Progenitor cell of endocrine pancreas (in vitro differentiated cells): ENCODE measurements at regions not wholly inside any gene's neighbourhood (a gene's known extent, or its start where the extent isn't known, plus 50 kb on each side); places are given as distances from the start of the nearest gene placed in this dataset.

Experiments used
- DNase-seq: peaks from one replicate; pipeline ENCODE4 v3.0.0; 2021; ENCODE audit warnings: low spot score; ENCODE audit not compliant: unreplicated experiment
- H3K27ac Mint-ChIP-seq: 2 replicates; pipeline ENCODE4 v1.8.0; 2021; ENCODE audit warnings: mild to moderate bottlenecking, moderate library complexity, mixed read lengths
- H3K27me3 Mint-ChIP-seq: 2 replicates; pipeline ENCODE4 v1.8.0; 2021; ENCODE audit warnings: mixed read lengths
- H3K36me3 Mint-ChIP-seq: 2 replicates; pipeline ENCODE4 v1.8.0; 2022; ENCODE audit warnings: mixed read lengths; ENCODE audit not compliant: insufficient read depth
- H3K4me1 Mint-ChIP-seq: 2 replicates; pipeline ENCODE4 v1.8.0; 2021; ENCODE audit warnings: low read depth, mixed read lengths
- H3K4me3 Mint-ChIP-seq: 2 replicates; pipeline ENCODE4 v1.8.0; 2021; ENCODE audit warnings: low read depth, mild to moderate bottlenecking, moderate library complexity, mixed read lengths
- H3K9me3 Mint-ChIP-seq: 2 replicates; pipeline ENCODE4 v1.8.0; 2021; ENCODE audit warnings: low read depth, mixed read lengths
- CTCF ChIP-seq: fragments of 200-600 bp; sonication (generic); IDR thresholded peaks from one replicate; pipeline ENCODE4 v1.5.0; 2021; ENCODE audit warnings: antibody characterized with exemption, mild to moderate bottlenecking; ENCODE audit not compliant: unreplicated experiment

GRCh38 chr3:102790747-102791325 is 356.0 kb downstream of the ZPLD1 start:
- no peaks in the 10 kb centered on the region for H3K27me3 Mint-ChIP-seq
- H3K36me3 Mint-ChIP-seq = no peaks in the 10 kb centered on the region
- no peak overlapping the region for H3K4me3 Mint-ChIP-seq
- TF ChIP-seq CTCF = no peak
- no peak for DNase-seq
- H3K9me3 Mint-ChIP-seq = no peaks in the 10 kb centered on the region
- H3K27ac Mint-ChIP-seq = no peak overlapping the region
- no peaks in the 10 kb centered on the region for H3K4me1 Mint-ChIP-seq

- no peak for DNase-seq
- no peak for TF ChIP-seq CTCF
- no peaks in the 10 kb centered on the region for H3K27me3 Mint-ChIP-seq
- H3K4me3 Mint-ChIP-seq = no peak overlapping the region
- no peaks in the 10 kb centered on the region for H3K4me1 Mint-ChIP-seq
- H3K9me3 Mint-ChIP-seq = no peaks in the 10 kb centered on the region
- no peak overlapping the region for H3K27ac Mint-ChIP-seq
- no peaks in the 10 kb centered on the region for H3K36me3 Mint-ChIP-seq
These were observed 357.1 kb downstream of the ZPLD1 start for GRCh38 chr3:102791641-102792589.

- DNase-seq = no peak
- no peaks in the 10 kb centered on the region for H3K9me3 Mint-ChIP-seq
- no peak overlapping the region for H3K27ac Mint-ChIP-seq
- TF ChIP-seq CTCF = no peak
- no peaks in the 10 kb centered on the region for H3K27me3 Mint-ChIP-seq
- H3K4me1 Mint-ChIP-seq = no peaks in the 10 kb centered on the region
- H3K4me3 Mint-ChIP-seq = no peak overlapping the region
- no peaks in the 10 kb centered on the region for H3K36me3 Mint-ChIP-seq
These were observed 362.0 kb downstream of the ZPLD1 start for GRCh38 chr3:102796804-102797203.

- Mint-ChIP-seq H3K4me3 (no peak overlapping the region), H3K27me3 (no peaks in the 10 kb centered on the region), H3K9me3 (no peaks in the 10 kb centered on the region), H3K27ac (no peak overlapping the region), H3K4me1 (no peaks in the 10 kb centered on the region), H3K36me3 (no peaks in the 10 kb centered on the region)
- TF ChIP-seq CTCF = no peak
- no peak for DNase-seq
These were observed 368.1 kb downstream of the ZPLD1 start for GRCh38 chr3:102802819-102803420.

- no peak for DNase-seq
- TF ChIP-seq CTCF = no peak
- no peak overlapping the region for H3K27ac Mint-ChIP-seq
- H3K4me1 Mint-ChIP-seq = no peaks in the 10 kb centered on the region
- H3K4me3 Mint-ChIP-seq = no peak overlapping the region
- no peaks in the 10 kb centered on the region for H3K9me3 Mint-ChIP-seq
- H3K27me3 Mint-ChIP-seq = no peaks in the 10 kb centered on the region
- H3K36me3 Mint-ChIP-seq = no peaks in the 10 kb centered on the region
These were observed 376.1 kb downstream of the ZPLD1 start for GRCh38 chr3:102810937-102811336.
